ENCODE measurements at regions not wholly inside any gene's neighbourhood (a gene's known extent, or its start where the extent isn't known, plus 50 kb on each side); places are given as distances from the start of the nearest gene placed in this dataset.
"Not testable (repeated sequence)": the region's sequence is repeated elsewhere in the genome, so short reads cannot be mapped to it uniquely, and the experiment has no call there.

GRCh38 chr12:23132357-23132756 lies 507.4 kb downstream of the ETNK1 start:
- DNase-seq (ENCODE audit: low spot score in 2 of 2), result no peak
- WGBS, 2 donors, result 96% methylated on average over 1 of the region's 1 CpG
- no peak overlapping the region for H3K4me3 ChIP-seq (ENCODE audit: low read depth, poor library complexity, severe bottlenecking)
- TF ChIP-seq CTCF (IDR thresholded peaks at IDR 0.05) (no peak), POLR2A (IDR thresholded peaks at IDR 0.05) (no peak)
- intact Hi-C loops (cut with DNase I; ENCODE audit: low total_unique reads), result no loop called here

- 55 to 63% methylated on average over 1 of the region's 1 CpG for WGBS, 2 donors
- intact Hi-C loops (cut with DNase I; ENCODE audit: low total_unique reads), result no loop called here
- no peak for TF ChIP-seq CTCF (IDR thresholded peaks at IDR 0.05)
- TF ChIP-seq POLR2A (IDR thresholded peaks at IDR 0.05), result no peak
Observed at GRCh38 chr12:23133471-23133870, 508.5 kb downstream of the ETNK1 start.

GRCh38 chr12:23139026-23139425 lies 514.1 kb downstream of the ETNK1 start:
- intact Hi-C loops (cut with DNase I; ENCODE audit: low total_unique reads), result no loop called here
- no peak overlapping the region for H3K4me3 ChIP-seq (ENCODE audit: low read depth, poor library complexity, severe bottlenecking)
- no peak for DNase-seq (ENCODE audit: low spot score in 2 of 2)
- WGBS, 2 donors, result 89 to 91% methylated on average over 4 of the region's 4 CpGs
- TF ChIP-seq POLR2A (IDR thresholded peaks at IDR 0.05) (no peak), CTCF (IDR thresholded peaks at IDR 0.05) (no peak)

More at GRCh38 chr12:23133471-23133870, 508.5 kb downstream of the ETNK1 start:
- no peak for DNase-seq (ENCODE audit: low spot score in 2 of 2)
- H3K4me3 ChIP-seq (ENCODE audit: low read depth, poor library complexity, severe bottlenecking), result no peak overlapping the region

- TF ChIP-seq CTCF (IDR thresholded peaks at IDR 0.05) (no peak), POLR2A (IDR thresholded peaks at IDR 0.05) (no peak)
- no peak for DNase-seq (ENCODE audit: low spot score in 2 of 2)
- intact Hi-C loops (cut with DNase I; ENCODE audit: low total_unique reads), result no loop called here
- no peak overlapping the region for H3K4me3 ChIP-seq (ENCODE audit: low read depth, poor library complexity, severe bottlenecking)
Observed at GRCh38 chr12:23140710-23141109, 515.7 kb downstream of the ETNK1 start.

- intact Hi-C loops (cut with DNase I; ENCODE audit: low total_unique reads), result no loop called here
- no peak overlapping the region for H3K4me3 ChIP-seq (ENCODE audit: low read depth, poor library complexity, severe bottlenecking)
- no peak for DNase-seq (ENCODE audit: low spot score in 2 of 2)
- no peak for TF ChIP-seq CTCF (IDR thresholded peaks at IDR 0.05)
- TF ChIP-seq POLR2A (IDR thresholded peaks at IDR 0.05), result no peak
Observed at GRCh38 chr12:23141335-23141734, 516.4 kb downstream of the ETNK1 start.

GRCh38 chr12:23146070-23146469 lies 521.1 kb downstream of the ETNK1 start:
- intact Hi-C loops (cut with DNase I; ENCODE audit: low total_unique reads), result not testable (repeated sequence)

More at GRCh38 chr12:23146070-23146469, 521.1 kb downstream of the ETNK1 start:
- WGBS, 2 donors, result 93 to 94% methylated on average over 15 of the region's 15 CpGs
- H3K4me3 ChIP-seq (ENCODE audit: low read depth, poor library complexity, severe bottlenecking); DNase-seq (ENCODE audit: low spot score in 2 of 2): not testable (repeated sequence)

Data from lower leg skin (tissue), 4 donors.